DND-41 (cell line): ENCODE measurements at regions not wholly inside any gene's neighbourhood (a gene's known extent, or its start where the extent isn't known, plus 50 kb on each side); places are given as distances from the start of the nearest gene placed in this dataset.

Experiments used
- ATAC-seq: fragments of 200-7000 bp; cut with Tn5 transposase; 3 replicates; pipeline ENCODE4 v1.9.1; 2021; ENCODE audit warnings: low read depth; ENCODE audit not compliant: insufficient read depth
- DNase-seq: peaks from one replicate; pipeline ENCODE4 v3.0.0-alpha.2; 2020
- H2AFZ ChIP-seq: 2 replicates; pipeline ENCODE4 v1.6.0; 2012; ENCODE audit warnings: low read depth, low read length
- H3K27ac ChIP-seq: 2 replicates; pipeline ENCODE4 v1.5.1; 2012; ENCODE audit warnings: low read length, inconsistent platforms
- H3K27me3 ChIP-seq: fragments of 200-600 bp; sonication (generic); 2 replicates; pipeline ENCODE4 v1.6.0; 2012; ENCODE audit warnings: low read length, mild to moderate bottlenecking, inconsistent platforms; ENCODE audit not compliant: insufficient read depth, poor library complexity
- H3K36me3 ChIP-seq: 2 replicates; pipeline ENCODE4 v1.5.1; 2012; ENCODE audit warnings: low read length, inconsistent platforms; ENCODE audit not compliant: insufficient read depth
- H3K4me1 ChIP-seq: 2 replicates; pipeline ENCODE4 v1.5.1; 2012; ENCODE audit warnings: mild to moderate bottlenecking, low read length; ENCODE audit not compliant: insufficient read depth
- H3K4me2 ChIP-seq: 2 replicates; pipeline ENCODE4 v1.6.0; 2012; ENCODE audit warnings: mild to moderate bottlenecking, moderate library complexity, low read length, inconsistent platforms; ENCODE audit not compliant: insufficient read depth
- H3K4me3 ChIP-seq, 2 experiments: fragments of 200-600 bp in 1 of 2; shearing (Covaris generic) in 1 of 2; 2 replicates each; pipeline ENCODE4 v1.5.1; 2012 to 2016; ENCODE audit warnings: inconsistent platforms in 2 of 2, low read length in 2 of 2, mild to moderate bottlenecking in 2 of 2, low read depth in 1 of 2, moderate library complexity in 1 of 2
- H3K79me2 ChIP-seq: 2 replicates; pipeline ENCODE4 v1.6.0; 2012; ENCODE audit warnings: low read length, inconsistent platforms; ENCODE audit not compliant: insufficient read depth
- H3K9ac ChIP-seq: 2 replicates; pipeline ENCODE4 v1.6.0; 2012; ENCODE audit warnings: low read depth, mild to moderate bottlenecking, inconsistent platforms, low read length, moderate library complexity
- H3K9me3 ChIP-seq: 2 replicates; pipeline ENCODE4 v1.5.1; 2012; ENCODE audit warnings: low read length, moderate library complexity, mild to moderate bottlenecking, inconsistent platforms; ENCODE audit not compliant: insufficient read depth, severe bottlenecking
- H4K20me1 ChIP-seq: 2 replicates; pipeline ENCODE4 v1.6.0; 2012; ENCODE audit warnings: low read length; ENCODE audit not compliant: insufficient read depth
- EZH2 ChIP-seq: IDR thresholded peaks from 3 replicates; pipeline ENCODE4 v1.6.1; 2012; ENCODE audit warnings: borderline replicate concordance, low read depth, mild to moderate bottlenecking, moderate library complexity, low read length, inconsistent platforms; ENCODE audit not compliant: severe bottlenecking
- TF ChIP-seq, protein P1 (sequence below): IDR thresholded peaks from 2 replicates; pipeline ENCODE4 v1.5.1; 2012; ENCODE audit warnings: borderline replicate concordance, low read length, moderate library complexity, mild to moderate bottlenecking; ENCODE audit not compliant: poor library complexity, severe bottlenecking; ENCODE audit errors: extremely low read depth

DNA sequence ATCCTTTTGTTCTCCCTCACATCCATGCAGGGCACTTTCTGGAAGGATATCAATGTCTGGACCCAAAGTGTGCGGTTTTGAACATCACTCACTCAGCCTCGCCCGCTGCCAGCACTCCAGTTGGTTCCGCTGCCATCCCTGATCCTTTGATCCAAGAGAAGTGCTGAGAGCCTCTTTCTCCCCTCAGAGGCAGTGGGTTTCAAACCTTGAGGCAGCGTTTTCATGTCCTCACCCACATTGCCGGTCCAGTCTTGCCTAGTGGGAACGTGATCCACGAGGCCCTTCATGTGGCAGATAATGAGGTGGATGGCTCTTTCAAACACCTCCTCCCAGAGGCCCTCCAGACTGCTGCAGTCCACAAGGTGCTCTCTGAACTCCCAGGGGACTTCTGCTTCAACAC is 122.2 kb downstream of the ACTL8 start:
- no peaks in the 10 kb centered on the region for H3K36me3 ChIP-seq
- no peaks in the 10 kb centered on the region for H3K27me3 ChIP-seq
- H3K4me1 ChIP-seq = no peaks in the 10 kb centered on the region
- no peak overlapping the region for H3K27ac ChIP-seq
- DNase-seq = no peak
- H3K4me2 ChIP-seq = no peak overlapping the region
- H3K9ac ChIP-seq = no peak overlapping the region
- H2AFZ ChIP-seq = no peak overlapping the region
- ATAC-seq = no peak
- H3K9me3 ChIP-seq = no peaks in the 10 kb centered on the region
- H3K4me3 ChIP-seq = no peak overlapping the region
- no peak for TF ChIP-seq EZH2
- TF ChIP-seq, protein P1, sequence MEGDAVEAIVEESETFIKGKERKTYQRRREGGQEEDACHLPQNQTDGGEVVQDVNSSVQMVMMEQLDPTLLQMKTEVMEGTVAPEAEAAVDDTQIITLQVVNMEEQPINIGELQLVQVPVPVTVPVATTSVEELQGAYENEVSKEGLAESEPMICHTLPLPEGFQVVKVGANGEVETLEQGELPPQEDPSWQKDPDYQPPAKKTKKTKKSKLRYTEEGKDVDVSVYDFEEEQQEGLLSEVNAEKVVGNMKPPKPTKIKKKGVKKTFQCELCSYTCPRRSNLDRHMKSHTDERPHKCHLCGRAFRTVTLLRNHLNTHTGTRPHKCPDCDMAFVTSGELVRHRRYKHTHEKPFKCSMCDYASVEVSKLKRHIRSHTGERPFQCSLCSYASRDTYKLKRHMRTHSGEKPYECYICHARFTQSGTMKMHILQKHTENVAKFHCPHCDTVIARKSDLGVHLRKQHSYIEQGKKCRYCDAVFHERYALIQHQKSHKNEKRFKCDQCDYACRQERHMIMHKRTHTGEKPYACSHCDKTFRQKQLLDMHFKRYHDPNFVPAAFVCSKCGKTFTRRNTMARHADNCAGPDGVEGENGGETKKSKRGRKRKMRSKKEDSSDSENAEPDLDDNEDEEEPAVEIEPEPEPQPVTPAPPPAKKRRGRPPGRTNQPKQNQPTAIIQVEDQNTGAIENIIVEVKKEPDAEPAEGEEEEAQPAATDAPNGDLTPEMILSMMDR = no peak
- no peaks in the 10 kb centered on the region for H3K79me2 ChIP-seq
- no peaks in the 10 kb centered on the region for H4K20me1 ChIP-seq

DNA sequence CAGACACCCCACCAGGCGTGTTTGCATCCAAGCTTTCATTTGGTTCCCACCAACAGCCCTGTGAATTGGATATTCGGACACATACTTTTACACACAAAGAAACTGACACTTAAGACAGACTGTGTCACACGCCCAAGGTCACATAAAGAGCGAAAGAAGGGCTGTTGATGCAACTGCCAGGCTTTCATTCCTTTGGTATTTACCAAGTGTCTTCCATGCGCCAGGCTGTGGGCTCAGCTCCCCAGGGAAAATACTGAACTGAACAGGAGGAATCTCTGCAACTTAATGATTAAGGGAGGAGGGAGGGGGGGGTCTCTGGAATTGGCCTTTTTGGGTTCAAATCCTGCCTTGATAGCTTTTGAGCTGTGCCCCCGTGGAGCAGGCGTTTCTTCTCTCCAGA is 122.8 kb downstream of the ACTL8 start:
- Histone ChIP-seq H3K4me3 (no peak overlapping the region), H4K20me1 (no peaks in the 10 kb centered on the region), H3K4me1 (no peaks in the 10 kb centered on the region), H3K36me3 (no peaks in the 10 kb centered on the region), H3K9ac (no peak overlapping the region), H3K27me3 (no peaks in the 10 kb centered on the region), H2AFZ (no peak overlapping the region), H3K27ac (no peak overlapping the region), H3K4me2 (no peak overlapping the region), H3K79me2 (no peaks in the 10 kb centered on the region), H3K9me3 (no peaks in the 10 kb centered on the region)
- DNase-seq (no peak), ATAC-seq (no peak)
- TF ChIP-seq, protein P1 = no peak
- no peak for TF ChIP-seq EZH2

DNA sequence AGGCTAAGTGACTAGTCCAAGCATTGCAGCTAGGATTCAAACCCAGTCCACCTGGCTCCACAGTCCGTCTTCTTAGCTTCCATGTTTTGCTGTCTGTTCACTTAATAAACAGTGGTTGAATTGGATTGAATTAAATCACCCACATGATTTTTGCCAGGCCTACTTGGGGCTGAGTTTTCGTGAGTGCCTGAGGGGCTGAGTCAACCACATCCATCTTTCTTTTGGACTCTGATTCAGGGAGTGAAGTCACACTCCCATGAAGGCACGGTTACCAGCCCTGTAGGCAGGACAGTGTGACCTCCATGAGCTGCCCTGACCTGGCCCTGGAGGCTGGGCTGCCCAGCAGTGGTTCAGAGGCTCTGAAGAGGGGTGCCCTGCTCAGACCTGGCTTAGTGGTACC is 123.7 kb downstream of the ACTL8 start:
- Histone ChIP-seq H3K4me3 (no peak overlapping the region), H2AFZ (no peak overlapping the region), H3K79me2 (no peaks in the 10 kb centered on the region), H3K27ac (no peak overlapping the region), H4K20me1 (no peaks in the 10 kb centered on the region), H3K36me3 (no peaks in the 10 kb centered on the region), H3K4me1 (no peaks in the 10 kb centered on the region), H3K9ac (no peak overlapping the region), H3K4me2 (no peak overlapping the region), H3K9me3 (no peaks in the 10 kb centered on the region), H3K27me3 (no peaks in the 10 kb centered on the region)
- DNase-seq (no peak), ATAC-seq (no peak)
- TF ChIP-seq, protein P1 = no peak
- no peak for TF ChIP-seq EZH2

DNA sequence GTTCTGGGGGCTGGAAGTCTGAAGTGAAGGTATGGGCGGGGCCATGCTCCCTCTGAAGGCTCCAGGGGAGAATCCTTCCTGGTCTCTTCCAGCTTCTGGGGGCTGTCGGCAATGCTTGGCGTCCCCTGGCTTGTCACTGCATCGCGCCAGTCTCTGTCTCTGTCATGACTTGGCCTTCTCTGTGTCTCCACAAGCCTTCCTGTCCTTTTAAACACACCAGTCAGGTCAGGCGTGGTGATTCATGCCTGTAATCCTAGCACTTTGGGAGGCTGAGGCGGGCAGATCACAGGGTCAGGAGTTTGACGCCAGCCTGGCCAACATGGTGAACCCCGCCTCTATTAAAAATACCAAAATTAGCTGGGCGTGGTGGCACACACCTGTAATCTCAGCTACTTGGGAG is 125.3 kb downstream of the ACTL8 start:
- Histone ChIP-seq H3K9ac (no peak overlapping the region), H4K20me1 (no peaks in the 10 kb centered on the region), H3K4me3 (no peak overlapping the region), H3K27ac (no peak overlapping the region), H3K9me3 (no peaks in the 10 kb centered on the region), H3K79me2 (no peaks in the 10 kb centered on the region), H3K4me1 (no peaks in the 10 kb centered on the region), H3K27me3 (no peaks in the 10 kb centered on the region), H3K36me3 (no peaks in the 10 kb centered on the region), H2AFZ (no peak overlapping the region), H3K4me2 (no peak overlapping the region)
- ATAC-seq = no peak
- no peak for DNase-seq
- no peak for TF ChIP-seq EZH2
- TF ChIP-seq, protein P1 = no peak
